NCI-H146 treated with DMSO at 0.1 percent for 48 hours (cell line): ENCODE measurements at regions not wholly inside any gene's neighbourhood (a gene's known extent, or its start where the extent isn't known, plus 50 kb on each side); places are given as distances from the start of the nearest gene placed in this dataset.

Experiments used
- DNase-seq: peaks from one replicate; lab custom pipeline; 2025; ENCODE audit not compliant: unreplicated experiment; lab: John Stamatoyannopoulos, UW

GRCh38 chr7:38069052-38069451 is 109.0 kb upstream of the STARD3NL start:
- DNase-seq: no peak

GRCh38 chr7:38070718-38071117 is 107.3 kb upstream of the STARD3NL start:
- no peak for DNase-seq

GRCh38 chr7:38086857-38087256 is 91.2 kb upstream of the STARD3NL start:
- no peak for DNase-seq

- DNase-seq: no peak
Observed at GRCh38 chr7:38102507-38102906, 75.5 kb upstream of the STARD3NL start.

- DNase-seq: no peak
Observed at GRCh38 chr7:38105874-38106483, 72.1 kb upstream of the STARD3NL start.

GRCh38 chr7:38107486-38107893 is 70.6 kb upstream of the STARD3NL start:
- DNase-seq: peak; percentile 14

GRCh38 chr7:38112075-38112474 is 66.0 kb upstream of the STARD3NL start:
- DNase-seq: no peak

GRCh38 chr7:38120076-38120475 is 58.0 kb upstream of the STARD3NL start:
- DNase-seq: no peak

GRCh38 chr7:38122501-38122900 is 55.5 kb upstream of the STARD3NL start:
- no peak for DNase-seq

- DNase-seq: no peak
Observed at GRCh38 chr7:38123494-38123893, 54.6 kb upstream of the STARD3NL start.

GRCh38 chr7:38127216-38128207 is 50.5 kb upstream of the STARD3NL start:
- DNase-seq: no peak
